COLO829 (cell line): ENCODE measurements at regions not wholly inside any gene's neighbourhood (a gene's known extent, or its start where the extent isn't known, plus 50 kb on each side); places are given as distances from the start of the nearest gene placed in this dataset.

ENCODE experiments used
- DNase-seq: peaks from one replicate; pipeline ENCODE4 v3.0.0; 2012; ENCODE audit warnings: low spot score

DNA sequence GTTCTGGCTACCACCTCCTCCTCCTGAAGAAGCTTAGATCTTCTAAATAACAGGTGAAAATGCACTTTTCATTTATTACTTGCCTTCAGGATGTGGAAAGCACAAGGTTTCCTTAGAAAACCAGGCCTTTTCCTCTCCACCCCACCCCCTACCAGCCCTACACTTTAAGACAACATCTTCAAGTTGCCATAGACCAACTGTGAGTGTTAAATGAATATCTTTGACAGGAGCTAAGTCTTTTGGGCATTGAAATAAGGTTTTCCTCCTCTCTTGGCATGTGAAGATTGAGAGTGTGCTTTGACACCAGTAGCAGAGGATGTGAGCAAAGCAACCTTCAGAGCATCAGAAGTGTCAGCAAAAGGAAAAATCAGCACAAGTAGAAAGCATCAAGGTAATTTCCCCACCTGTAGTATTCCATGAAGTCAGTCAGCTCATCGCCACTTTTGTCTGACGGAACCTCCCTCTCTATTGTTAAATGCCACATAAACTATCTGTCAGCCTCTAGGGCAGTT, 532.3 kb upstream of the MMS22L start:
- no peak for DNase-seq

DNA sequence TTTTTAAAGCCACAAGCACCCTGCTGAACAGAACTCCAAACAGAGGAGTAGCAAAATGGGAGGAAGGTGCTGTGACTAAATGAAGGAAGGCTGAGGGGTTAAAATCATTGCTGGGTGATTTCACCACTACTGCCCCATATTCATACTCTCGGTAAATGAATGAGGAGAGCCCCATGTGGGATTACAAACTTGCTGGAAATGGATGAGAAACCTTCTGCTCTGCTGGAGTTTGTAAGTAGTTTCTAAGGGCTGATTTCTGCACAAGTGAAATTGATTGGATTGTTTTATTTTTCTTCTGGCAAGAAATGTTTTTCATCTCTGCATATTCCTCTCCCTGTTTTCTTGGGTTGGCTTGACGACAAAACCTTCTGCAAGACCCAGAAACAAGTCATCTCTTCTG, 533.5 kb upstream of the MMS22L start:
- DNase-seq: no peak

DNA sequence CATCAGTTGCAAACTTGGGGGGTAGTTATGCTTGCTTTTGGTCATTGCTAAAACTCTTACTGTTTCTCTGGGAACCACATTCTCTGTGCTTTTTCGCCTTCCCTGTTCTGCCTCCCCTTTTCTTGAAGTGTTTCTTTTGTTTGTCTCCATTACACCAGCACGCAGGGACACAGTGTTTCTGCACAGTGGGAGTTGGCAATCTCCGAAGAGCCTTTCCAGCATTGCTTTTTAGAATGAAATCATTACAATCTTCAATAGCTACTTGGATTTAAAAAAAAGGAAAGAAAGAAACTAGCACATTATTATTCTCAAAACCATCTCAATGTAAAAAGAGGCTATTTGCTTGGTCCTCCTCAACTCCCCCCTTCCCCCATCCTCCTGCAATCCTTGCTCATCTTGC, 536.7 kb upstream of the MMS22L start:
- DNase-seq: no peak

DNA sequence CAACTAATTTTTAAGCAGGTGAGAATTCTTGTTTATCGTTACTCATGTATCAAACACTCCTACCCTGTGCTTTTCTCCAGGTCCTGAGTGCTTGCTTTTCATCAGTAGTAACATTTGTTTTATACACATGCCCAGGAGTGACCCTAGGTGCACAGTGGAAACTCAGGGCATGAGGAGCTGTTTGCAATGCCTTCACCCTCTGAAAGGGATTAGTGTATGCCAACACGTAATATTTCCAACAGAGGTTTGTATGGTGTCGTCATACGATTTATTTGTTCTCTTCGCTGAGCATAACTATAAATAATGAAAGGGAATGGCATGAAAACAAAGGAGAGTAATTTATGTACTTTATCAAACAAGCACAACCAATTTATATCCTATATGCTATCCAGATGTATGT, 537.4 kb upstream of the MMS22L start:
- DNase-seq: no peak

DNA sequence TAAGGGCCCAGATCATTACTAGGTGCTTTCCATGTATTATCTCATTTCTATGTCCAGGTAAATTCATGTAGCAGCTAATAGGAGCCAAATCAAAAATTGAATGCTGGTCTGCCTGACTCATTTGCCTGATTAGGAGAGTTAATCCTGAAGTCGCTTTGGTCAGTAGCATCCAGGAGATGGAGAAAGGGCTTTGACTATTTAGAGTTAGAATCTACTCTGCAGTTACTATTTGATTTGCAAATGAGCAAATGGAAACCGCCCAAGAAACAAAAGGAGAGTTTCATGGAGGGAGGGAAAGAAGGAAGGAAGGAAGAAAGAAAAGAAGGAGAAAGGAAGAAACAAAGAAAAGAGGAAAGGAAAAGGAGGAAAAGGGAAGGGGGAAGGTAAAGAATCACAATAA, 539.6 kb upstream of the MMS22L start:
- no peak for DNase-seq

DNA sequence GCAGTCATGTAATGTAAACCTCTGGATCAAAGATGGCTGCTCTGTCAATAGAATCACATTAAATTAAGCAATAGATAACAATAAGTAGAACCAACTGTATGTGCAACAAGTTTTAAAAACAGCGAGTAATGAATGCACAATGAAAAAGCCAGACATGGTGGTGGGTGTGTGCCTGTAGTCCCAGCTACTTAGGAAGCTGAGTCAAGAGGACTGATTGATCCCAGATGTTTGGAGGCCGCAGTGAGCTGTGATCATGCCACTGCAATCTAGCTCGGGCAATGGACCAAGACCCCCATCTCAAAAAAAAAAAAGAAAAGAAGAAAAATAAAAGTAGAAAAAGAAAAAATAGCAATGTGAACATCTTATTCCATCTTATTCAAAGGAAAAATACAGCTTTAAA, 558.7 kb upstream of the MMS22L start:
- no peak for DNase-seq

DNA sequence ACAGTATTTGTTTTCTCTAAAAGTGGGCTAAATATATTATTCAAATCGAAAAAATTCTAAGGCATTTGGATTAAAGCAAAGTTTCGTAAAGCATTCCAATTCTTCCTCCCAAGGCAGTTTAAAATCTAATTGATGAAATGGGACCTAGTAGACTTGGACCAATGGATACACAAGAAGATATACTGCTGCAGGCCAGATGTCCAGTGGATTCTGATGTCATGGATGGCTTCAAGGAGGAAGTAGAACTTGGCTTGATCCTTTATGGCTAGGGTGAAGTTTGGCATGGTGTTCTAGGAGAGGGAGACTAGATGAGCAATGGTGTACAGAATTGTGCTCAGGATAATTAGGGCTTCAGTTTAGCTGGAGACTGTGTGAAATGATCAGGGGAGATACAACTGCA, 559.5 kb upstream of the MMS22L start:
- DNase-seq: no peak

DNA sequence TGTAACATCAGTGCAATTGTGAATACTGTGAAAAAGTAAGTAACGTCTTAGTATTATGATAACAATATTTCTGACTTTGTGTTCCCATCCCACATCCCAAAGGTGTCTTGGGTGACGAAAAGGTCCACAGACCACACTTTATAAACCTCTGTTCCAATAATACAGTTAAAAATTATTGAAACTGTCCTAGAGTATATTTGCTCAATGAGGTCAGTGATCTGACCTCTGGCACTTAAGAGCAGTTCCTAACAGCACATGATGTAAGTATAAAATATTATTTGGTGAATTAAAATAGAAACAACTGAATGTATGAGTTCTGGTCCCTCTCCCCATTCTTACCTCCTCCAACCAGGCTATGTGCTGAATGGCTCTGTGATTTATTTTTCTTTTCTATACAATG, 566.4 kb upstream of the MMS22L start:
- no peak for DNase-seq

DNA sequence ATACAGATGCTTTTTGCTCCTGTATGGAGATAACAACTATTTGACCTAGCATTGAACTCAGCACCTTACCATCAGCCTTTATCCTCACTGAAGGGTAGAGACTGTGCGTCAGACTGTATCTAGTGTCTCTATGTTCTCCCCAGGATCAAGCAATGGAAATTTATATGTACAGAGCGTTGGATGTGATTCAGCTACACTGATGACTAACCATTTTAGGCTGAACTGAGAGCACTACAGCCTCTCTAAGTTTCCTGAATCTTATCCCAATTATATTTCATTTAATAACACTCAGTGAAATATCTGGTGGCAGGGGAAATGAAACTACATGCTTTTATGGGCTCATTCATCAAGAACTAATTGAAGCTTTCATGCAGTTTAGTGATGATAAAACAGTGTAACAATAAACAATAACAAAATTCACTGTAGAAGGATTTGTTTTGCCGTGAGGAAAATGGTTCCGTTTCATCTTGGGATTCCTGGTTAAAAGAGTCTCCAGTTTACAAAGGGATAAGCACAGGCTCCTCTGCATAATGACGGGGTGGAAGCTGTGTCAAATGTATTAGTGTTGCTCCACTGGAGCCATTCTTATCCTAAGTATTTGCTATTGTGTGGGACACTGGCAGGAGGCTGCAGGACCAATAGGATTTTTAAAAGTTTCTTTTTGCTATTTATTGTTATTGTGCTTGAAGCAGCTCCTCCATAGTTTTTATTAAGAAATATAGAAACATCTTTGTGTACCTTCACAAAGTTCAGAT, 567.6 kb upstream of the MMS22L start:
- no peak for DNase-seq

DNA sequence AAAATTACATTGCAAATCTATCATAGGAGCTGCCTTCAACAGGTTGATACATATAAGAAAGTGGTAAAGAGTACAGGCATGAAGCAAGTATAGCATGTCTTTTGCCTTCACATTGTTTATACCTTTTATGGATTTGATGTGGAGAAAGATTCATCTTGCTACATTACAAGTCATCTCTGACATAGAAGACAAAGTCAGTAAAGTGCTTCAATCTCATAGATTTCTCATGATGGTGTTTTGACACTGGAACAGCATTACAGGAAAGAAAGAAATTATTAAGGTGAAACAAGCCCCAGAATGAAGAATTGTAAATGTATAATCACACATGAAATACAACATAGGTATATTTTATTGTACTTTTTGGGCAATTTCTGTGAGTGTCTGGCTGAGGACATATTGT, 580.7 kb upstream of the MMS22L start:
- DNase-seq: no peak

DNA sequence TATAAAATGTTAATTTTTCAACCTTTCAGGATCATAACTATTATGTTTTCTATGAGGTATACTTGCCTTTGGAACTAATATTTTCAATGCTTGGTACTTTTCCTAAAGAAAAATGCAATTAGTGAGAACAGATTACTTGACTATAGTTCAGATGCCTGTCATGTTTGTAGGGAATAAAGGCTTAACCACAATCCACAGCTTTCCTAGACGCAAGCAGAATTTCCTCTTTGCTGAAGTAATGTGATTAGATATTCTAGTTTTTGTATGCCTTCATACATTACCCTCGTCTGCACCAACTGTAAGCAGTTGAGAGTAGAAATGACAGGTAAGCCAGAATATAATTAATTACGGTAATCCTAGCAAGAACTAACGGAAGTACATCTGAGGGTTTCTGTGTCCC, 581.4 kb upstream of the MMS22L start:
- no peak for DNase-seq

DNA sequence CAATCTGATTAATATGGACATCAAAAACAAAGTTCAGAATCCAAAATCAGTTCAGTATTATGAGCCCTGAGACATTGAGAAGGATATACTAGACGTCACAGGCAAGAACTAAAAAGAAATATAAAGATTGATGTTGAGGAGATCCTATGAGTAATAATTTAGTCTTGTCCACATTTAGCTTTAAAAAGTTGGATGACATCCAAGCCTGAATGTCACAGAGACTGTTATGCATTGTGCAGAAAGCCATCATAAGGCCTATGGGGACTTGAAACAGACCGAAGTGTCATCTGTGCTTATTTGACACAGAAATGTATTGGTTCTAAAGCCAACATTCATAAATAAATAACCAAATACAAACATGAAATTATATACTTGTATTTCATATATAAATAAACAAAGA, 581.8 kb upstream of the MMS22L start:
- no peak for DNase-seq

DNA sequence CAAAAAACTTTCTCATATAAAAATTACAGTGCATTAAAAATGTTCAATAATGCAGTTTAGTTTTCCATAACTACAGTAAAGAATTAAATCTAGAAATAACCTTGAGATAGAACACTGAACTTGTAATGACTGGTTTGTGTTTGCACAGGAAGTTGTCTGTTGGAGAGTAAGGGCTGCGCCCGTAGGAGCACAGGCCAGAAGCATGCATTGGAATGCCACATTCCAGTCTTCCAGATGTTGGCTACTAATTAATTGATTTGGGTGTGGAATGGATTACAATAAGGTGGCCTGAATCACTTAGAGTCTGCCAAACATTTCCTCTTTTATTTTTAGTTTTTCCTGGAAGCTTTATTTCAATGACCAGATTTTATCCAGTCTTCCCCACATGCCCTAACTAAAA, 582.6 kb upstream of the MMS22L start:
- DNase-seq: no peak

DNA sequence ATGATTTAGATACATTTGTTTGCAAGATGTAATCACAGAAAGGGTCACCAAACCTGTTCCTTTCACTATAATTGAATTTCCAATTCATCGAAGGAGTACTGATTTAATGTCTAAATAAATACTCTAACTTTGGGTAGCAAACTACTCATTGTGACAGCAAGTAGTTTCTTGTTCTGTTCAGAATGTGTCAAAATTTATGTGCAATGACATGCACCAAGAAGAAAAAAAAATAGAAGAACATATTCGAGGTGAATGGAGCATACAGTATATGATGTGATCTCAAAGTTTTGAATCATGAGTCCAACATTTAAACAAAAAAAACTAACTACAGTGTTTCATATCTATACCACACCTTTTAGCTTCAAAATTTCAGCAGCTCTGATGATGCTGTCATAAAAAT, 583.6 kb upstream of the MMS22L start:
- no peak for DNase-seq

DNA sequence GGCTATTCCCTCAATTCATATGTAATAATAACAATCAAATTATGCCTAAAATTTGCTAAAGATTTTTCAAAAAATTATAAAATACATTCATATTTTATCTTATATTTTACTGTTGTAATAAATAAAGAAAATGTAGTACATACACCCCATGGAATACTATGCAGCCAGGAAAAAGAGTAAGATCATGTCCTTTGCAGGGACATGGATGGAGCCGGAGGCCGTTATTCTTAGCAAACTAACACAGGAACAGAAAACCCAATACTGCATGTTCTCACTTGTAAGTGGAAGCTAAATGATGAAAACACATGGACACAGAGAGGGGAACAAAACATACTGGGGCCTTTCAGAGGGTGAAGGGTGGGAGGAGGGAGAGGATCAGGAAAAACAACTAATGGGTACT, 584.2 kb upstream of the MMS22L start:
- DNase-seq: no peak

DNA sequence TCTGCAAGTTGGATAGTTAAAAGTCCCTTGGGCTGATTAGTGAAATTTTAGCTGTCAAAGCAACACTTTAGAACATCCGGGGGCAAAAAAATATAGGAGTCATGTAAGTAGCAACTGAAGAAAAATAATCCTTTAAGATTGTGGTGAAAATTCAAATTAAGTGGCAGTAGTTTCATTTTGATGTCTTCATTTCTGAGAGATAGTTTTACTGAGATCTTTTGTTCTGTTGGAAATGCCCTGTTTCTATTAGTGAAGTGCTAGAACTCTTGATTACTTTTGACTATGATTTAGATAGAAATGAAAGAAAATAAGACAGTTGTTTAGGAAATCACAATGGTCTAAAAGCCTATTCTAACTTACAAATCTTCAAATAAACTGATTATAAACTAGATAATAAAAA, 587.3 kb upstream of the MMS22L start:
- no peak for DNase-seq

DNA sequence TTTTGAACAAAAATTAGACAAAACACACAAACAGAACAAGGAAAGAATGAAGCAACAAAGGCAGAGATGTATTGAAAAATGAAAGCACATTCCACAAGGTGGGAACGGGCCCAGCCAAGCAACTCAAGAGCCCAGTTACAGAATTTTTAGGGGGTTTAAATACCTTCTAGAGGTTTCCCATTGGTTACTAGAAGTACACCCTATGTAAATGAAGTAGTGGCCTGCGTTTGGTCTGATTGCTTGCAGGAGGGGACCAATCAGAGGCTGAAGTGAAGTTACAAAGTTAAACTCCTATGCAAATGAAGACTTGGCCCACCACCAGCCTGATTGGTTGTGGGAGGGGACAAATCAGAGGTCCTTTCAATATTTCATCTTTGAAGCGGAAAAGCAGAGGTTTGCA, 593.7 kb upstream of the MMS22L start:
- no peak for DNase-seq

DNA sequence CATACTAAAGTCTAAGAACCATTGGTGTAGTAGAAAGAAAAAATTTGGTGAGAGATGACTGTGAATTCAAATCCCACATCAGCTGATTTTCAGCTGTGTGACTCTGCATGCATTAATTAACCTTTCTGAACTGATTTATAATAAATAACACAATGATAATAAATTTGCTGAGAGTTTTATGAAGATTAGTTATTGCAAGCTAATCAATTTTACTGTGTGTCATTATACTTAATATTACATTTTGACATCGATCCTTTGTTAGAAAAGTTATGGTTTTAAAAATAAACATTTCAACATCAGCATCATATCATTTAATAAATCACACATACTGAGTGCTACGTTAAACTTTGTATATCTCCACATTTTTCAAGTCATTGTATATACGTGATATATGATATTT, 599.7 kb upstream of the MMS22L start:
- DNase-seq: no peak

DNA sequence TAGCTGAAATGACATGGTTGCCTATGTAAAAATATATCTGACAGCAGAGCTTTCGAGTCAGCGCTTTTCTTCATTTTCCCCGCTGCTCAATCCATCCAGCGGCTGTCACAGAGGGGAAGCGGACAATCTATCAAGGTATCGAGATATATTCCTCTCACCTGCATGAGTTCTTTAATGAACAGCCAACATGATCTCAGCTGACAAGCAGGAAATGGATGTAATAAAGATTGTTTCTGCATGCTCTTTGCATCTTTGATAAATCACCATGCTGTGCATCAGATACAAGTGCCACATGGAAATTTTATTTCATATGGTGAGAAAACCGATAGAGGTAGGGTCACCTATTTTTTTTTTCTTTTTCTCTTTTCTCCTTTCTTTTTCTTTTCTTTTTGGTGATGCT, 602.3 kb upstream of the MMS22L start:
- no peak for DNase-seq

DNA sequence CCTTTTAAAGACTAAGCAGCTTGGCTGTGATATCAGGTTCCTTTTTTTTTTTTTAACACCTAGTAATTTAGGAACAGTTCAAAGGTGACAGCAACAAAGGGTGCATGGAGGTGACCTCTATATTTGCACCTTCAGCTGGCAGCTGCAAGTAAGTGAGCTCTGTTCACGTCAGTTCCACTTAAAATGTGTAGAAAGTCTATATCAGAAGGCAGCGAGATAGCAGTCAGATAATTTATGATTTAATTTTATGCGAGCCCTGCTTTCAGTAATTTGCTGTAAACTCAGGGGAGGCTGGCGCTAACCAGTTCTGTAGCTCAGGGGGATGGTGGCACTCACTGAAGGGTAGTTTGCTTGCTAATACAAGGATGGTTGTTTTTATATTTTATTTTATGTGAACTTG, 602.8 kb upstream of the MMS22L start:
- DNase-seq: no peak

DNA sequence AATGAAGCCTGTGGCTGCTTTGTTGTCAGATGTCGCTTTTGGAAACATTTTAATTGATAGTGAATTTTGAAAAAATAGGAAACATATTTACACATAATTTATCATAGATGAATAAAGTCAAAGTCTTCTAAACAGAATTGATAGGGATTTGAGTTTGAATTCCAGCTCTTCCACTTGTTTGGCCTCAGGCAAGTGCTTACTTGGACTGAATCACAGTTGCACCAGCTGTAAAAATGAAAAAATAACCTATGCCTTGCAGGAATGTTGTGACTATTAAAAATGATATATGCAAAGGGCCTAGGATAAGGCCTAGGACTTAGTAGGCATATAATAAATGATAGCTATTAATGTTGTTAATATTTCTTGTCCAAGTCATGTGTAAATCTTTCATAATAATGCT, 618.5 kb upstream of the MMS22L start:
- no peak for DNase-seq

DNA sequence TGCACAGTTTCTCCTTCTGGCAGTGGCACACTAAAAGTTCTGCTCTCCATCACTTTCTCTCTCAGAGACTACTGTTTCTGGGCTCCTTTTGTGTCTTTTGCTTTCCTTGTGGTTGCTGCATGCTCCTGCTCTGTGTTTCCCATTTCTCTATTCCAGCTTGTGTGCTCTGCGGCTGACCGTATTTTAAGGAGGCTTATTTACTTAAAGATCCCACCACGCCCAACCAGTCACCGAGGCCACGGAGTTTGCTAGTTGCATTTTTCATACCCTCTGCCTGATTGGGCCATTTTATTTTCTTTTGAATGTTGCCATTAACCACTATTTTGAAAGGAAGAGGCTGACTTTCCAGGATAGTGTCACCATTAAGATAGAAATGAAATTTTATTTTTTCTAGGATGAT, 626.4 kb upstream of the MMS22L start:
- DNase-seq: no peak

DNA sequence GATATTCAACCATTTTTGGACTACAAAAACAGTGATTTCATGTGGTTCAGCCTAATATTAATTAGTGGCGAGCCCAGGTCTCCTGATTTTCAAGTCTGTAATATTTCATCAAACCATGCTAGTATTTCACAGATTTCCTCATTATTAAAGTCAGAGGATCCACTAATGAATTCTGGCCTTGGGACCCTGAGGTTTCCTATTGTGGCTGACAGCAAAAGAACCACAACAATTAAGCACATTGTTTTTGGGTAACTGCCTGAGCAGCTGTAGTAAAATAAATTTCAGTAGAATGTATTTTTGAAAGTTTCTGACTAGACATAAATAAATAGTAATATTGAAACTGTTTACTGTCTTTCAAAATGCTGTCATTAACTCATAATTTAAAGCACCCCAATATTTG, 630.7 kb upstream of the MMS22L start:
- no peak for DNase-seq

DNA sequence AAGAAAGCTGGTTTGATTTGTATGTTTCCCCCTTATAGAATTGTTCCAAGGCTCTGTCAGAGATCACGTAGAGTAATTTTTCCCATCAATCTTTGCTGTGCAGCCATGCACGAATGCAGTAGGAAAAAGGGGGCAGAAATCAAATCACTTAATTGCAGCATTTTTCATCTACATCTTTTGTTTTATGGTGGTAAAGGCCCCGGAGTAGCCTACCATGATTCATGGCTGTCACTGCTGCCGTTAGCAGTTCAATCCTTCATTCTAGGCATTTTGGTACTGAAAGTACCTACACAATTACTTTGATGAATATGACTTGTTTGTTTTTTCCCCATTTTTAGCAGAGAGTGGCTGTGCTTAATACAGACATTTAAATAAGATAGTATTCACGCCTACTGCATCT, 631.9 kb upstream of the MMS22L start:
- DNase-seq: no peak

DNA sequence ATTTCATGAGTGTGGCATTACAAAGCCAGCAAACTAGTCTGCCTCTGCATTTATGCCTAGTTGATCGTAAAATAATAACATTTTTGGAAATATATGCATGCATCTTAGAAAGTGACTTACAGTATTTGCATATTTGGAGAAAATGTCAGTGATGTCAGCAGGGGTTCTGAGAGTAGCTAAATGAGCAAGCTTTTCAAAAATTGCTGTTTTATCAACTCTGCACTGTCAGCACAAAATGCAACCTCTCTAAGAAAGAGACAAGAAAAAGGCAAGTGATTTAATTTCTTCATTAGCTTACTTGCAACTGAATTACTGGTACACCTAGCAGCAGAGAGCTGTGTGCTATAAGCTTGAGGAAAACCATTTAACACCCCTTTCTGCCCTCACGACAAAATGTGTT, 632.5 kb upstream of the MMS22L start:
- DNase-seq: no peak
